Neural progenitor cell (in vitro differentiated cells): ENCODE measurements at regions not wholly inside any gene's neighbourhood (a gene's known extent, or its start where the extent isn't known, plus 50 kb on each side); places are given as distances from the start of the nearest gene placed in this dataset.
"Not testable (repeated sequence)": the region's sequence is repeated elsewhere in the genome, so short reads cannot be mapped to it uniquely, and the experiment has no call there.

Experiments used
- DNase-seq: peaks from one replicate; pipeline ENCODE4 v3.0.0-alpha.2; 2016; ENCODE audit warnings: low spot score
- H2AFZ ChIP-seq: fragments of 200-600 bp; sonication (generic); replicated peaks from 2 replicates; pipeline ENCODE4 v1.6.1; 2016; ENCODE audit warnings: antibody characterized with exemption
- H3F3A ChIP-seq: fragments of 200-600 bp; sonication (generic); 2 replicates; pipeline ENCODE4 v1.6.1; 2016; ENCODE audit warnings: antibody characterized with exemption, low read depth
- H3K27ac ChIP-seq: fragments of 200-600 bp; sonication (generic); 2 replicates; pipeline ENCODE4 v1.5.1; 2016; ENCODE audit warnings: mild to moderate bottlenecking
- H3K27me3 ChIP-seq: fragments of 200-600 bp; sonication (generic); 2 replicates; pipeline ENCODE4 v1.6.1; 2016; ENCODE audit warnings: mild to moderate bottlenecking, moderate library complexity
- H3K36me3 ChIP-seq: fragments of 200-600 bp; sonication (generic); 2 replicates; pipeline ENCODE4 v1.5.1; 2016
- H3K4me1 ChIP-seq: fragments of 200-600 bp; sonication (generic); 2 replicates; pipeline ENCODE4 v1.6.1; 2016; ENCODE audit warnings: mixed run types
- H3K4me2 ChIP-seq: fragments of 200-600 bp; sonication (generic); 2 replicates; pipeline ENCODE4 v1.6.1; 2016
- H3K4me3 ChIP-seq: fragments of 200-600 bp; sonication (generic); 2 replicates; pipeline ENCODE4 v1.5.1; 2016
- H3K79me2 ChIP-seq: fragments of 200-600 bp; sonication (generic); 2 replicates; pipeline ENCODE4 v1.6.1; 2016; ENCODE audit warnings: low read depth
- H3K9ac ChIP-seq: fragments of 200-600 bp; sonication (generic); 2 replicates; pipeline ENCODE4 v1.6.1; 2016
- H3K9me3 ChIP-seq: fragments of 200-600 bp; sonication (generic); 2 replicates; pipeline ENCODE4 v1.5.1; 2016; ENCODE audit warnings: low read depth
- H4K20me1 ChIP-seq: fragments of 200-600 bp; sonication (generic); 2 replicates; pipeline ENCODE4 v1.6.1; 2016; ENCODE audit warnings: low read depth
- H3K27ac Mint-ChIP-seq: 3 replicates; pipeline ENCODE4 v1.8.0; 2021; ENCODE audit warnings: mixed read lengths
- H3K27me3 Mint-ChIP-seq: 2 replicates; pipeline ENCODE4 v1.8.0; 2022; ENCODE audit warnings: low read depth, mild to moderate bottlenecking, inconsistent platforms, moderate library complexity, mixed read lengths; ENCODE audit not compliant: insufficient read depth
- H3K36me3 Mint-ChIP-seq: 3 replicates; pipeline ENCODE4 v1.8.0; 2021; ENCODE audit warnings: mixed read lengths
- H3K4me1 Mint-ChIP-seq: 3 replicates; pipeline ENCODE4 v1.8.0; 2021; ENCODE audit warnings: mixed read lengths
- H3K4me3 Mint-ChIP-seq: 3 replicates; pipeline ENCODE4 v1.8.0; 2021; ENCODE audit warnings: mild to moderate bottlenecking, moderate library complexity, mixed read lengths
- H3K9me3 Mint-ChIP-seq: 3 replicates; pipeline ENCODE4 v1.8.0; 2020; ENCODE audit warnings: mixed read lengths
- EZH2 ChIP-seq: fragments of 200-600 bp; sonication (generic); IDR thresholded peaks from 2 replicates; pipeline ENCODE4 v1.6.1; 2017; ENCODE audit warnings: antibody characterized with exemption, mild to moderate bottlenecking, moderate library complexity
- EZH2phosphoT487 ChIP-seq: fragments of 200-600 bp; sonication (generic); IDR thresholded peaks from 2 replicates; pipeline ENCODE4 v1.6.1; 2017; ENCODE audit warnings: antibody characterized with exemption
- TF ChIP-seq, protein P1 (sequence below): fragments of 200-600 bp; sonication (generic); IDR thresholded peaks from 2 replicates; pipeline ENCODE4 v1.5.1; 2017; ENCODE audit warnings: antibody characterized with exemption, mild to moderate bottlenecking

DNA sequence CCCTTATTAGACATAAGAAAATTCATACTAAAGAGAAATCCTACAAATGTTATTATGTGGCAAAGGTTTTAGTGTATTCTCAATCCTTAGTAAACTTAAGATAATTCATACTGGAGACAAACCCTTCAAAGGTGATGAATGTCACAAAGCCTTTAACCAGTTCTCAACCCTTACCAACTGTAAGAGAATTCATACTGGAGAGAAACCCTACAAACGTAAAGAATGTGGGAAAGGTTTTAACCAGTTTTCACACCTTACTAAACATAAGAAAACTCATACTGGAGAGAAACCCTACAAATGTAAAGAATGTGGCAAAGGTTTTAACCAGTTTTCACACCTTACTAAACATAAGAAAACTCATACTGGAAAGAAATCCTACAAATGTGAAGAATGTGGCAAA lies 93.2 kb downstream of the ZNF680 start:
- no peaks in the 10 kb centered on the region for H3K4me1 ChIP-seq
- no peak overlapping the region for H3K4me2 ChIP-seq
- no peak overlapping the region for H2AFZ ChIP-seq
- no peak overlapping the region for H3K27ac ChIP-seq
- no peaks in the 10 kb centered on the region for H3F3A ChIP-seq
- TF ChIP-seq EZH2phosphoT487 (no peak), EZH2 (no peak)
- TF ChIP-seq, protein P1, sequence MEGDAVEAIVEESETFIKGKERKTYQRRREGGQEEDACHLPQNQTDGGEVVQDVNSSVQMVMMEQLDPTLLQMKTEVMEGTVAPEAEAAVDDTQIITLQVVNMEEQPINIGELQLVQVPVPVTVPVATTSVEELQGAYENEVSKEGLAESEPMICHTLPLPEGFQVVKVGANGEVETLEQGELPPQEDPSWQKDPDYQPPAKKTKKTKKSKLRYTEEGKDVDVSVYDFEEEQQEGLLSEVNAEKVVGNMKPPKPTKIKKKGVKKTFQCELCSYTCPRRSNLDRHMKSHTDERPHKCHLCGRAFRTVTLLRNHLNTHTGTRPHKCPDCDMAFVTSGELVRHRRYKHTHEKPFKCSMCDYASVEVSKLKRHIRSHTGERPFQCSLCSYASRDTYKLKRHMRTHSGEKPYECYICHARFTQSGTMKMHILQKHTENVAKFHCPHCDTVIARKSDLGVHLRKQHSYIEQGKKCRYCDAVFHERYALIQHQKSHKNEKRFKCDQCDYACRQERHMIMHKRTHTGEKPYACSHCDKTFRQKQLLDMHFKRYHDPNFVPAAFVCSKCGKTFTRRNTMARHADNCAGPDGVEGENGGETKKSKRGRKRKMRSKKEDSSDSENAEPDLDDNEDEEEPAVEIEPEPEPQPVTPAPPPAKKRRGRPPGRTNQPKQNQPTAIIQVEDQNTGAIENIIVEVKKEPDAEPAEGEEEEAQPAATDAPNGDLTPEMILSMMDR, result no peak
- H3K79me2 ChIP-seq, result no peaks in the 10 kb centered on the region
- Mint-ChIP-seq H3K4me1 (no peaks in the 10 kb centered on the region), H3K9me3 (peaks cover 30% of the 10 kb centered on the region), H3K27me3 (no peaks in the 10 kb centered on the region), H3K36me3 (no peaks in the 10 kb centered on the region), H3K27ac (no peak overlapping the region), H3K4me3 (no peak overlapping the region)
- no peaks in the 10 kb centered on the region for H3K36me3 ChIP-seq
- no peaks in the 10 kb centered on the region for H4K20me1 ChIP-seq
- no peaks in the 10 kb centered on the region for H3K27me3 ChIP-seq
- H3K9me3 ChIP-seq, result peaks cover 34% of the 10 kb centered on the region
- DNase-seq, result no peak
- no peak overlapping the region for H3K9ac ChIP-seq
- no peak overlapping the region for H3K4me3 ChIP-seq

DNA sequence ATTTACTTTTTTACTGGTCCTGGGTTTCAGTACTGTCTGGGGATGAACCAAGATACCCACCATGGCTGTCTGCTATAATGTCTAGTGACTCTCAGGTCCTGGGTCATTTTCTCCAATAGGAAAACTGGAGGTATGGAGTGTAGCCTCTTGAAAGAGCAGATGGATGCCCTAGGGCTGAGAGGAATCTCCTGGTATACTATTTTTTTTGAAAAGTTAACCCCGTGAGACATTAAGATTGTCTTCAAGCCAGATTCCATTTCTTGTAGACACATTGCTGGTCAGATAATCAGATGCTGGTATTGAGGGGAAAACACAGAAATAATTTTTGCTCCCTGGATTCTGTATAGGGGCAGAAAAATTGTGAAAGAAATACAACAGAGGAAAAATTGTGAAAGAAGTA lies 97.3 kb downstream of the ZNF680 start:
- Histone ChIP-seq H3K27ac (no peak overlapping the region), H3K4me2 (no peak overlapping the region), H3K27me3 (no peaks in the 10 kb centered on the region), H4K20me1 (no peaks in the 10 kb centered on the region), H3F3A (no peaks in the 10 kb centered on the region), H3K4me1 (no peaks in the 10 kb centered on the region), H2AFZ (no peak overlapping the region), H3K9me3 (peaks cover 37% of the 10 kb centered on the region), H3K36me3 (no peaks in the 10 kb centered on the region), H3K4me3 (no peak overlapping the region), H3K79me2 (no peaks in the 10 kb centered on the region), H3K9ac (no peak overlapping the region)
- Mint-ChIP-seq H3K4me1 (no peaks in the 10 kb centered on the region), H3K36me3 (no peaks in the 10 kb centered on the region), H3K27me3 (no peaks in the 10 kb centered on the region), H3K9me3 (peaks cover 33% of the 10 kb centered on the region), H3K4me3 (no peak overlapping the region), H3K27ac (no peak overlapping the region)
- TF ChIP-seq EZH2 (no peak), EZH2phosphoT487 (no peak)
- TF ChIP-seq, protein P1, result no peak
- DNase-seq, result no peak

DNA sequence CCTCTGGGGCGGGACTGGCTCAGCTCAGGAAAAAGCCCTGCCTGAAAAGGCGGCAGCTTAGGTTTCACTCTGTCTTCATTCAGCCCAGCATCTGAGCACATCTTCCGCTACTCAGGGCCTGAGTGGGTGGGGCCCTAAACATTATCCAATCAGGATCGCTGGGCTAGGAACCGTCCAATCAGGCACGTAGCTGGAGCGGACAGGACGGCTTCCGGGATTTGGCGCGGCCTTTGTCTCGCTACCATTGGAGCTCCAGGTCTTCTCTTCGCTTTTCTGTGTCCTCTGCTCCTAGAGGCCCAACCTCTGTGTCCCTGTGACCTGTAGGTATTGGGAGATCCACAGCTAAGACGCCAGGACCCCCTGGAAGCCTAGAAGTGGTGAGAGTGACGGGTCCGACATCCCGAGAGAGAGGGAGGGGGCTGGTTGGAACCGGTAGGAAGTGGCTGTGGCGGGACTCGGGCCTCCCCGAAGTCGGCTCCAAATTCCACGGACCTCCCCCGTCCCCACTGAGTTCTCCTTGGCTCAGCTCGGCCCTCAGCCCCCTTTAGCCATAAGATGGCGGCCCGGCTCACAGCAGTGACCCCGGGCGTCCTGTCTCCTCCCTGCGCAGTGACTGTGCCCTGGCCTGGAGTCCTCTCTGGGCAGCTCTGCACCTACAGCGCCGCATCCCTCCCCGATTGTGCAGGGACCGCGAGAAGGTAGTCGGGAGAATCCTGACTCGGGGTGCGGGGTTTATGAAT lies 99.1 kb downstream of the ZNF680 start:
- H4K20me1 ChIP-seq, result no peaks in the 10 kb centered on the region
- H3K27me3 ChIP-seq, result no peaks in the 10 kb centered on the region
- H3K9me3 ChIP-seq, result peaks cover 39% of the 10 kb centered on the region
- no peak for DNase-seq
- no peak for TF ChIP-seq EZH2
- TF ChIP-seq, protein P1, result no peak
- TF ChIP-seq EZH2phosphoT487, result no peak
- Mint-ChIP-seq H3K4me1 (no peaks in the 10 kb centered on the region), H3K27ac (no peak overlapping the region), H3K27me3 (no peaks in the 10 kb centered on the region), H3K36me3 (no peaks in the 10 kb centered on the region), H3K9me3 (peaks cover 33% of the 10 kb centered on the region), H3K4me3 (no peak overlapping the region)
- no peak overlapping the region for H3K9ac ChIP-seq
- no peak overlapping the region for H3K27ac ChIP-seq
- no peaks in the 10 kb centered on the region for H3K4me1 ChIP-seq
- no peaks in the 10 kb centered on the region for H3K79me2 ChIP-seq
- no peaks in the 10 kb centered on the region for H3F3A ChIP-seq
- H3K4me2 ChIP-seq, result no peak overlapping the region
- H3K36me3 ChIP-seq, result no peaks in the 10 kb centered on the region
- H2AFZ ChIP-seq, result no peak overlapping the region
- H3K4me3 ChIP-seq, result no peak overlapping the region

DNA sequence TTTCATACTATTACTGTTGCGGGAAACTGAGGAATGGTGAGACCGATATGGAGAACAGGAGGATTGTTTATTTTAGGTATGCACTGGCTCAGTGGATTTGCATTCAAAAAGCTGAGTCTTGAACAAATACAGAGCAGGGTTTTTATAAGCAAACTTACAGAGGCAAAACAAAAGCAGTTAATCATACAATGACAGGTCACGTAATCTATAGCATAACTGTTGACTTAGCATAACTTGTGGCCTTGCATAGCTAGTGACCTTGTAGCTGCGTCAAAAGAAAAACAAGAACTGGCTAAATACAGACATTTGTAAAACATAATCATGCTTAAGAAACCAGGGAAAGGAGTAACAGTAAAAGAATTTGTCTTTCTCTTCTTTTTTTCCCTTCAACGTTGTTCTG lies 103.0 kb downstream of the ZNF680 start:
- not testable (repeated sequence) for H2AFZ ChIP-seq, DNase-seq, H3K4me3 Mint-ChIP-seq, H3K79me2 ChIP-seq, H3K4me2 ChIP-seq, H3K9ac ChIP-seq, H3K27ac ChIP-seq, H3K4me1 Mint-ChIP-seq, H3F3A ChIP-seq, H3K27me3 ChIP-seq, H3K27ac Mint-ChIP-seq, H3K4me1 ChIP-seq, H3K36me3 Mint-ChIP-seq, H3K27me3 Mint-ChIP-seq, H3K4me3 ChIP-seq, H4K20me1 ChIP-seq, H3K36me3 ChIP-seq
- peaks cover 62% of the 10 kb centered on the region for H3K9me3 ChIP-seq
- H3K9me3 Mint-ChIP-seq, result peaks cover 23% of the 10 kb centered on the region
